Urinary bladder (tissue), 3 donors: ENCODE measurements at regions not wholly inside any gene's neighbourhood (a gene's known extent, or its start where the extent isn't known, plus 50 kb on each side); places are given as distances from the start of the nearest gene placed in this dataset.

Experiments used
- DNase-seq: peaks from one replicate; pipeline ENCODE4 v3.0.0-alpha.2; 2015; ENCODE audit errors: extremely low spot score
- H3K27ac ChIP-seq: one replicate; pipeline ENCODE4 v1.5.1; 2013; ENCODE audit warnings: low read depth, mild to moderate bottlenecking, moderate library complexity
- H3K36me3 ChIP-seq: one replicate; pipeline ENCODE4 v1.6.1; 2013; ENCODE audit warnings: mild to moderate bottlenecking, moderate library complexity; ENCODE audit not compliant: insufficient read depth
- H3K4me1 ChIP-seq: one replicate; pipeline ENCODE4 v1.6.1; 2013; ENCODE audit warnings: mild to moderate bottlenecking, moderate library complexity; ENCODE audit not compliant: insufficient read depth
- H3K4me3 ChIP-seq: one replicate; pipeline ENCODE4 v1.5.1; 2013; ENCODE audit warnings: low read depth, low read length
- WGBS: extraction: QIAGEN DNeasy Blood & Tissue Kit; methylation state at CpG from one replicate; pipeline ENCODE4 v1.1.7; 2013; 5-methylcytosine and 5-hydroxymethylcytosine counted together
- donor health status: healthy with polysubstance abuse.
- donor health status: healthy.

DNA sequence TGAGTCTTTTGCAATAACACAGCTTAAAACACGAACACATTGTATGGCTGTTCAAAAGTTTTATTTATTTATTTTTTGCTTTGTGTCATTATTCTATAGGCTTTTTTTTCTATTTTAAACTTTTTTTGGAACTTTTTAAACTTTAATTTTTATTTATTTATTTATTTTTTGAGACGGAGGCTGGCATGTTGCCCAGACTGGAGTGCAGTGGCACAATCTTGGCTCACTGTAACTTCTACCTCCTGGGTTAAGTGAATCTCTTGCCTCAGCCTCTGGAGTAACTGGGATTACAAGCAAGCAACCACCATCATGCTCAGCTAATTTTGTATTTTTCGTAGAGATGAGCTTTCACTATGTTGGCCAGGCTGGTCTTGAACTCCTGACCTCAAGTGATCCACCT, 88.3 kb upstream of the GADD45A start:
- 70% methylated on average over 3 of the region's 3 CpGs for WGBS
- no peaks in the 10 kb centered on the region for H3K36me3 ChIP-seq

DNA sequence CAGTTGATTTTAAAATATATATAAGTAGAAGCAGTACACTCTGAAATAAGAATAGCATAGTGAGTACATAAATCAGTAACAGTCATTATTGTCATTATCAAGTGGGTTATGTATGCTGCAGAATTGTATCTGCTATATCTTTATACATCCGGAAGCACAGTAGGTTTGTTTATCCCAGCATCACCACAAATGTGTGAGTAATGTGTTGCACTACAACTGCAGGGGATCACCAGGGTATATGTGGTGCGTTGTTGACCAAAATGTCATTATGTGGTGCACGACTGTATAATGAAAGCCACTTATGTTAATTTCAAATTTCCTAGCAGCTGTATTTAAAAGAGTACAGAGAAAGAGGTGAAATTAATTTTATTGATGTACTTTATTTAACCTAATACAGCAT, 87.7 kb upstream of the GADD45A start:
- Histone ChIP-seq H3K27ac (no peak overlapping the region), H3K4me1 (no peaks in the 10 kb centered on the region), H3K4me3 (no peak overlapping the region), H3K36me3 (no peaks in the 10 kb centered on the region)
- DNase-seq: no peak
- WGBS: 75% methylated on average over 3 of the region's 3 CpGs

More for the DNA sequence above, 88.3 kb upstream of the GADD45A start:
- no peak overlapping the region for H3K4me3 ChIP-seq
- DNase-seq: no peak
- H3K27ac ChIP-seq: no peak overlapping the region
- H3K4me1 ChIP-seq: no peaks in the 10 kb centered on the region

DNA sequence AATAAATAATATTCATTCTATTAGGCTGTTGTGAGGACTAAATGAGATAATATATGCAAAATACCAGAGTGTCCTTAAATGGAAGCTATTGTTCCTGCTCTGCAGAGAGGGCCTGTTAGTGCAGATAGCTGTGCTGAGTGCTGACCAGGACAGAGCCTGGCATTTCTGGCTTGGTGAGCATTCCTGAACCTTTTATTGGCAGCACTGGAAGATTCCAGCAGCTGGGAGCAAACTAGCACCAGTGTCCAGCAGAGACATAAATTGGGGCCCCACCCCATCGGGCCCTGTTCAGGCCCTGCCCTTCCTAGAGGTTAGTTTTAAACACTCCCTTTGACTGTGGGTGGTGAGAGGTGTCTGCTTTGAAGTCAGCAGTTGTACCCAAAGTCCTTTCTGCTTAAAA, 85.9 kb upstream of the GADD45A start:
- DNase-seq: no peak
- Histone ChIP-seq H3K36me3 (no peaks in the 10 kb centered on the region), H3K27ac (no peak overlapping the region), H3K4me1 (no peaks in the 10 kb centered on the region), H3K4me3 (no peak overlapping the region)
- WGBS: 56% methylated on average over 1 of the region's 1 CpG

DNA sequence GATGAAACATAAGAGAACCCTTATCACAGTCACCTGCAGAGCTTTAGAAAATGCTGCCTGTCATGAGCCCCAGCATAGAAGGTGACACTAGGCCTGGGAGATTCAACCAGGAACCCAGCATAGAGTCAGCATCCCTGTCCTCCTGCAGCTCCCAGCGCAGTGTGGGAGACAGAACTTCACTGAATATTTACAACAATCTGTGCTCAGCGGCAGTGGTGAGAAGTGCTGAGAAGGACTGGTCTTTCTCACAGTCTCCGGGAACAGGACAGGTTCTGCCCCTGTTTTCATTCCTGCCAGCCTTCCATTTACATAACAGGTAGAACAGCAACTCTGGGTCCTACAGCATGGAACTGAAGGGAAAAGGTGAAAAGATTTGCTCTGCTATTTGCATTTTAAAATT, 83.5 kb upstream of the GADD45A start:
- H3K4me3 ChIP-seq: no peak overlapping the region
- no peak overlapping the region for H3K27ac ChIP-seq
- 68% methylated on average over 3 of the region's 3 CpGs for WGBS
- H3K4me1 ChIP-seq: no peaks in the 10 kb centered on the region
- no peak for DNase-seq
- no peaks in the 10 kb centered on the region for H3K36me3 ChIP-seq

DNA sequence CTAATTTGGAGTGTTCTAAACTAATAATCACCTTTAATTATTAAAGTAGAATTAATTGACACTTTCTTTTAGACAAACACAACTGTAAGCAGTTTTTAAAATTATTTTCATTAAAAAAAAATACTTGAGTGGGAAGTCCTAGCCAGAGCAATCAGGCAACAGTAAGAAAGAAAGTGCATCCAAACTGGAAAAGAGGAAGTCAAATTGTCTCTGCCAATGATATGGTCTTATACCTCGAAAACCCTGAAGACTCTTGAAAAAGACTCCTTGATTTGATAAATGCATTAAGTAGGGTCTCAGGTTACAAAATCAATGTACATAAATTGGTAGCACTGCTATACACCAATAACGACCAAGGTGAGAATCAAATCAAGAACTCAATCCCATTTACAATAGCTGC, 83.0 kb upstream of the GADD45A start:
- H3K4me3 ChIP-seq: no peak overlapping the region
- no peaks in the 10 kb centered on the region for H3K4me1 ChIP-seq
- 85% methylated on average over 2 of the region's 2 CpGs for WGBS
- no peaks in the 10 kb centered on the region for H3K36me3 ChIP-seq
- no peak for DNase-seq
- no peak overlapping the region for H3K27ac ChIP-seq

DNA sequence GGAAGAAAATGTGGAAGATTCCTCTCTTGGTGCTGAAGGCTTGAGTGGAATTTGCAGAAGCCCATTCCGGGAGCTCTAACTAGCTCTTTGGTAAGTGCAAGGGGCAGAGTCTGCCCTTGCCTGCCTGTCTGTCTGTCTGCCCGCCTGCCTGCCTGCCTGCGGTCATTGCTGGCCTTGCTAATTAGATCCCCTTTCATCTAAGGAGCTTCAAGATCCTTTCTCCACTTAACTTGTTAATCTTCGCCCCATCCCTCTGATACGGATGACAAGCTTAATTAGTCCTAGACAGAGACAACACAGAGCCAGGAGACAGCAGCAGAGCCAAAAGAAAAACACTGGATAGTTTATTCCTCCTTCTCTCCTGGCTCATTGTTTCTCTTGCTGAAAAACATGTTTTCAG, 80.2 kb upstream of the GADD45A start:
- H3K4me3 ChIP-seq: no peak overlapping the region
- 70% methylated on average over 5 of the region's 5 CpGs for WGBS
- no peak for DNase-seq
- H3K4me1 ChIP-seq: no peaks in the 10 kb centered on the region
- H3K27ac ChIP-seq: no peak overlapping the region
- H3K36me3 ChIP-seq: no peaks in the 10 kb centered on the region

DNA sequence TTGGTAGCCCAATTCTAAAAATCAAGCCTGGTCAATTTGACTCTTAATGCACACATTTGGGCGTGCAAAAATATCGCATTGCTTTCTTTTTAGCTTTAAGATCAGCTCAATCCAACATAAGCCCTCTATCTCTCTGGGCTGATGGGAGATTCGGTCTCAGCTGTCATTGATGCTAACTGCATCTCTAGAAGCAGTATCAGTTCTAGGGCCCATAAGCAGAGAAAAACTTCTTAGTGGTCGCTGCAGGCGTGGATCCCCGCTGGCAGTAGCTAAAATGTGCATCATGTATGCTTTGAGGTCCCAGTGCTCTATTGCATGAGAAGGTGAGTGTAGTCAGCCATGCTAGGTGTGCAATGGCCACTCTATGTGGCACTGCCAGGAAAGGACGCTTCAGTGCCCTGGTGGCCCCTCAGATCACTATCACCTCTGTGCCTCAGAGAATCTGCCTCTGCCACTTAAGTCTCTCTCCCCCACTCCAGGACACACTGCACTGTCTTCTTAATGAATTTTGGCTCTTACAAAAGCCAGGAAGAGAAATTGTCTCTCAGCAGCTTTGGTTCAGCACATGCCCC, 79.7 kb upstream of the GADD45A start:
- WGBS: 87% methylated on average over 7 of the region's 7 CpGs
- no peak overlapping the region for H3K4me3 ChIP-seq
- H3K4me1 ChIP-seq: no peaks in the 10 kb centered on the region
- DNase-seq: no peak
- H3K36me3 ChIP-seq: no peaks in the 10 kb centered on the region
- no peak overlapping the region for H3K27ac ChIP-seq

DNA sequence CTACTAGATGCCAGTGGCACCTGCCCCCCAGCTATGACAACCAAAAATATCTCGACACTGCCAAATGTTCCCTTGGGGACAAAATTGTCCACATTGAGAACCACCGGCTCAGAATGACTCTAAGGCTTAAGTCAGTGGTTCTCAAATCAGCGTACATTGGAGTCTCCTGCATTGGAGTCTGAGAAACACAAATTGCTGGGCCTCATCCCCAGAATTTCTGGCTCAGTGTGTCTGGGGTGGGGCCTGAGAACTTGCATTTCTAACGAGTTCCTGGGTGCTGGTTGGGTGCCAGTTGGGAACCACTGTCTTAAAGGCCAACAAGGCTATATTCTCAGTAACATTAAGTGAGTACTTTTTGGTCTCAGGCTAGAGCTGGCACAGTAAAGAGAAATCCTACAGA, 77.7 kb upstream of the GADD45A start:
- Histone ChIP-seq H3K36me3 (no peaks in the 10 kb centered on the region), H3K4me3 (no peak overlapping the region), H3K27ac (no peak overlapping the region), H3K4me1 (no peaks in the 10 kb centered on the region)
- no peak for DNase-seq
- 84% methylated on average over 4 of the region's 4 CpGs for WGBS

DNA sequence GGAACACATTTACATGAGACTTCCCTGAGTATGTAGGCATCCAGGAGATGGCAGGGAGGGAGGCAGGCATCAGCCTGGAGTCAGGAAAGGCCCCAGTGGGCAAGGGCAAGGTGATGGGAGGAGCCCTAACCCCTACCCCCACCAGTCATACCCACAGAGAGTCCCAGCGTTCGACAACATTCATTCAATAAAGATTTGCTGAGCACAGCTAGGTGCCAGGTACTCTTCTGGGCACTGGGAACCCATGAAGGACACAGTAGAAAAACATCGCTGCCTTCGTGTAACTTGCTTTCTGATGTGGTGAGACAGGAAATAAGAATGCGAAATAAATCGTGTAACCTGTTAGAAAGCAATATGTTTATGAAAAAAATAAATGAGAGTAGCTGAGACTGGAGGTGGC, 77.3 kb upstream of the GADD45A start:
- H3K4me3 ChIP-seq: no peak overlapping the region
- 93% methylated on average over 6 of the region's 6 CpGs for WGBS
- no peak overlapping the region for H3K27ac ChIP-seq
- no peak for DNase-seq
- no peaks in the 10 kb centered on the region for H3K4me1 ChIP-seq
- no peaks in the 10 kb centered on the region for H3K36me3 ChIP-seq

DNA sequence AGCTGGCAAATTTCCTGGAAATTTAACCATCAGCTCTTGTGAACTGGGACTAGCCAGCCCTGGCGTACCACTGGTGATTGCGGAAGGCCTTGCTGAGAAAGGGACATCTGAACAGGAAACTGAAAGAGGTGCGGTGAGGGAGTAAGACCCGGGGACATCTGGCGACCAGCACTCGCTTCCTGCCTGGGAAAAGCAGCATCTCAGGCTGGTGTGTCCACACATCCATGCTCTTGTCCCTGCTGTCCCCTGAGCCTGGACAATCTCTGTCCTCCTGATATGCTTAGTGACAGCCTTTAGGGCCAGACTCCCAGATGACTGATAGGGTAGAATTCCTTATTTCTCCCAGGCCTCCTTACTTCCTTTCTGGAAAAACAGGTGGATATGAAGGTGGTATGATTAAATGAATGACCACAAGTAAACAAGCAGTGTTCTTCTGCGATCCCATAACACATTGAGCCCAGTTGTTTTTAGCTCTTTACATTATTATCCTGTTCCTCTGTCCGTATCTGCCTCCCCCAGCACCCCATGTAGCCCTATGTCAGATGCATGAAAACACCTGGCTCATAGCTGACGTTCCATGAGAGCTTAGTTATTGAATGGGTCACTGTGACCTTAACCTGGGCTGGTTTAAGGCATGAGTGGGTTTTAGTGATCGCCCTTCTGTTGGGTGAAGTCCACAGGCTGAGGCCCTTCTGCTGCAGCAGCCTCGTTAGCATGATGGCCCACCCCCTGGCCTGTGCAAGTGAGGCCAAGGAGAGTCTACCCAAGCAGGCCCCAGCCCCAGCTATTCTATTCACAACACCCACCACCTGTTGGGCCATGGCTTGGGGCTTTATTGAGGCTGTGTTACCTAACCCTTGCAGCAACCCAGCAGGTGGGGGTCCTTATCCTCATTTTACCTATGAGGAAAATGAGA, 76.1 kb upstream of the GADD45A start:
- H3K4me1 ChIP-seq: no peaks in the 10 kb centered on the region
- 90% methylated on average over 11 of the region's 11 CpGs for whole genome bisulfite sequencing
- DNase-seq: no peak
- H3K36me3 ChIP-seq: no peaks in the 10 kb centered on the region
- H3K27ac ChIP-seq: no peak overlapping the region
- no peak overlapping the region for H3K4me3 ChIP-seq

DNA sequence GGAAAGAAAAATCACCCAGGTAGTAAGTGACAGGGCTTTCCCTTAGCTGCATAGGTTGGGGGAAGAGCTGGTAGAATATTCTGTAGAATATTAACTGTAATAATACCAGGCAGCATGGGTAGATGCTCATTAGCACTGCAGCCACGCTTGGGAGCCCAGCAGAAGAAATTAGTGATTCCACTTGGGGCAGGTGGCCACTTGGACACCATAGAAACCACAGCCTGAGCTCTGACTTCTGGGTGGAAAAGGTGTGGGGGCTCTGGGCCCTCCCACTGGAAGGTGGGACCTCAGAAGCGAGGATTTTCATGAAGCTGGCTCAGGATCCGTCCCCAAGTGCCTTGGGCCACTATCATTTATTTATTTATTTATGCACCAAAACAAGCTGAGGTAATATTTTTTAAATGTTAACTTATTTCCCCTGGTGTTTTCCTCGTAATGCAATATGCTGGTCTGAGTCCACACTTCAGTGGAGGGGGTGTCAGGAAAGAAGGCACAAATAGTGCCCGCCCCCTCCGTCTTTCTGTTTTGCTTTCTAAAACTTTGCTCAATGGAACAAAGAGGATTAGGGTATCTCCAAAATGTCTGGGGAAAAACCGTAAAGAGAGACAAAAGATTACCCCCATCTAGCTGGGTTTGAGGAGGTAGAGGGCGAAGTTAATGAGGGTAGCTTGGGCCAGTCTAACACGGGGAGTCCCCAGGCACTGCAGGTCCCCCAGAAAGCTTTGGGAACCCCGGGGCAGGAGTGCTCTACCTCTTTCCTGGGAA, 75.2 kb upstream of the GADD45A start:
- WGBS: 93% methylated on average over 10 of the region's 10 CpGs
- Histone ChIP-seq H3K36me3 (no peaks in the 10 kb centered on the region), H3K4me3 (no peak overlapping the region), H3K4me1 (no peaks in the 10 kb centered on the region), H3K27ac (no peak overlapping the region)
- no peak for DNase-seq

DNA sequence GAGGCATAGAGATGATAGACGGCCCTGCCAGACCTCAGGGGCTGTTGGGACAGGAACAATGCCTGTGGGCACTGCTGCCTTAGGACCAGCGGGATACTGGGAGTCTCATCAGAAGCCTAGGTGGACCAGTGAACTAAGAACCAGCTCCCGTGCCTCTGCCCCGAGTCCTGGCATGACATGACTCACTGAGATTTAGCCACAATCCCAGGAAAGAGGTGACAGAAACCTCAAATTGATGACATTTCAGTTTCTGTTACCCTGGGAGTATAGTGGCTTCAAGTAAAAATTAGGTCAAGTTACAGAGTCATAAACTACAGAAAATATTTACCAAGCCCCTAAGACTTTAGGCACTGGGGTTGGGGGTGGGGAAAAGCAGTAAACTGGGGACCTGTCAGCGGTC, 74.6 kb upstream of the GADD45A start:
- Histone ChIP-seq H3K4me1 (no peaks in the 10 kb centered on the region), H3K27ac (no peak overlapping the region), H3K36me3 (no peaks in the 10 kb centered on the region), H3K4me3 (no peak overlapping the region)
- WGBS: 87% methylated on average over 5 of the region's 5 CpGs
- no peak for DNase-seq

DNA sequence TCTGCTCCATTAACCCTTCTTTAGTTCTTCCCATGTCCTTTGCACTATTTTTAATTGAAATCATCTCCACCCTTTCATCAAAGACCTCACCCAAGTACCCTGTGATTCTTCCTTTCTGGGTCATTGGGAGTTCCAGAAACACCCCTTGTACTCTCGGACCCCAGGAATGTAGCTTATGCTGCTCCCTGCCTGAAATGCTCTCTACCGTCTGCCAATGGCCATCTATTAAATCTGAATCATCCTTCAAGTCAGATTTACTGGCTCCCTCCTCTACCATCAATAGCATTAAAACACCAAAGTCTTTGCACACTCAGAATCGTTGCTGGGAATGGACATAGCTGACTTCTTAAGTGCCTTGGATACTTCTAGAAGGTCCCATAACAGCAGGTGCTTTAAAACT, 73.2 kb upstream of the GADD45A start:
- Histone ChIP-seq H3K4me3 (no peak overlapping the region), H3K27ac (no peak overlapping the region), H3K36me3 (no peaks in the 10 kb centered on the region), H3K4me1 (no peaks in the 10 kb centered on the region)
- no peak for DNase-seq
- WGBS: 59% methylated on average over 3 of the region's 3 CpGs

DNA sequence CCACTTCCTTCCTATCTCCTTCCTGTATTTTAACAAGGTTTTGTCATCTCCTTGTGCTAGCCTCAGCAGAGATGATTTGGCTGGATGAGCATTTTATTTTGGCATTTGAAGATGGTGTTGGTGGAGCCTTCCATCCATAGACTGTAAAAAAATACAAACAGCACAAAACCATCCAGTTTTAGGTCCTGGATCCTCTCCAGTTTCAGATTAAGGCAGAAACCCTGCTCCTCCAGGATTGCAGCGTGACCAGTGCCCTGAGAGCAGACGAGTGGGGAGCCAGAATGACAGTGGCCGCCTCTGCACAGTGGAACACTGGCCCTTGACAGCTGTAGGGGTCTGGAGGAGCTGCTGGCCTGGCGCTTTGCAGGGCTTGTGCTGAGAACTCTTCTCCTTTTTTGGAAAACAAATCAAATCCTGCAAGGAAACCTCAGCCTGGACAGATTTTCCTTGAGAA, 72.2 kb upstream of the GADD45A start:
- no peak overlapping the region for H3K4me3 ChIP-seq
- DNase-seq: no peak
- WGBS: 44% methylated on average over 4 of the region's 4 CpGs
- H3K36me3 ChIP-seq: no peaks in the 10 kb centered on the region
- H3K4me1 ChIP-seq: no peaks in the 10 kb centered on the region
- H3K27ac ChIP-seq: no peak overlapping the region
